ENCODE measurements at regions not wholly inside any gene's neighbourhood (a gene's known extent, or its start where the extent isn't known, plus 50 kb on each side); places are given as distances from the start of the nearest gene placed in this dataset.

DNA sequence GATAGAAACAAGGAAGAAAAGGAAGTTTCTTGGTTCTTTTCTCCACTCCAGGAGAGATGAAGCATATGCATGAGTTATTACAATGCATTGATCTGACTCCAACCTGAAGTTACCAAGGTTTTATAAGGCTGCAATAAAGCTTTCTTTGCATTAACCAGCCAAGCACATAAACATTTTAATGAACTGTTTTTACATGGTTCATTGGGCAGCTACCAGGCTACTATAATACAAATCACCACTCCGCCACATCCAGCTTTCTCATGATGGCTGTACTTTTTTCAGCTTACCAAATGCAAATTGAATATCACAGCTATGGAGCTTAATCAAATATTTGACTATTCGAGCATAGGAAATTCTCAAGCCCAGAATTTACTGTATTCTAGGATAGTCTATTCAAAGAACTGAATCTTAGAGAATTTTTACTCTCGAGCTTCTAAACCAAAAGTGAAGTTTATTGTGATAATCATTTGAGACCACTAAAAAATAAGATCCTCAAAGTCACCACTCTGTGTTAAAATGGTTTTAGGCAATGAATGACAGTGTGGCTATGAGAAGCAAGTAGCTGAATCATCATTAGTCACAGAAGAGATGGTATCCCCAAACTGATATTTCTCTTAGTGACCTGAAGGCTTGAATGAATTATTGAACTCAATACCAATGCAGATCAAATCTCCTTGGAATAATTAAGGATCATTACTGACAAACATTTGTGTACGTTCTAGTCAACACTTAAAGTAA, 58.6 kb upstream of the ZNF281 start:
- no TSS peak for BruUV-seq (replicated peaks)
- no peaks in the 10 kb centered on the region for H3K27me3 Mint-ChIP-seq (ENCODE audit: unreplicated experiment)
- DNase-seq, result no peak

DNA sequence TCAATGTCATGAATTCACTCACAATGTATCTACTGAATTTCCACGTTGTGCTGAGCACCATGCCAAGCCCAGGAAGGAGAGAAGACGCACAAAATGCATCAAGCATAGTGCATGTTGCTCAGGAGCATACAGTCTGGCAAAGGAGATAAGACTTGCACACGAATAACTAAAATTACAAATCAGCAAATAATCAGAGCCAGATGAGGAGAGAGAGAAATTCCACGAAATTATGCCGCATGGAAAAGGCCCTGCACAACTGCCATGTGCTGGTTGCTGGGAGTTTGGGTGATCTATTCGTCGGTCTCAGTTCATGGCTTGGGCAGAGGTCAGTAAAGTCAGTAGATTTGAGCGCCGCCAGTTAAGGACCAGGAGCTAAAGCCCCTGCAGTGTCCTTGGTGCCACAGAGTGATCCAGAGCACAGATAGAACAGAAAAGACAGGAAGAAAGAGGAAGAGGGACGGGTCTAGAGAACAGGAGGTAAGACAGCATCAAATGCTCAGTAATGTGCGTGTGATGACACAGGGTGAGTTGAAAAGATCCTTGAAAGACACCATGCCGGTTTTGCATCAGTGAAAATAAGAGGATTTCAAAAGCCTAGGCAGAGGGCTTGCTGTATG, 55.1 kb upstream of the ZNF281 start:
- no peak for DNase-seq
- Mint-ChIP-seq H3K36me3 (ENCODE audit: insufficient read depth, unreplicated experiment) (no peaks in the 10 kb centered on the region), H3K4me3 (ENCODE audit: low read depth, unreplicated experiment) (no peak overlapping the region), H3K4me1 (ENCODE audit: low read depth, unreplicated experiment) (no peaks in the 10 kb centered on the region), H3K27ac (ENCODE audit: unreplicated experiment) (no peak overlapping the region), H3K9me3 (ENCODE audit: low read depth, unreplicated experiment) (no peaks in the 10 kb centered on the region), H3K27me3 (ENCODE audit: unreplicated experiment) (no peaks in the 10 kb centered on the region)
- BruUV-seq (replicated peaks), result no TSS peak
- TF ChIP-seq, protein P1, sequence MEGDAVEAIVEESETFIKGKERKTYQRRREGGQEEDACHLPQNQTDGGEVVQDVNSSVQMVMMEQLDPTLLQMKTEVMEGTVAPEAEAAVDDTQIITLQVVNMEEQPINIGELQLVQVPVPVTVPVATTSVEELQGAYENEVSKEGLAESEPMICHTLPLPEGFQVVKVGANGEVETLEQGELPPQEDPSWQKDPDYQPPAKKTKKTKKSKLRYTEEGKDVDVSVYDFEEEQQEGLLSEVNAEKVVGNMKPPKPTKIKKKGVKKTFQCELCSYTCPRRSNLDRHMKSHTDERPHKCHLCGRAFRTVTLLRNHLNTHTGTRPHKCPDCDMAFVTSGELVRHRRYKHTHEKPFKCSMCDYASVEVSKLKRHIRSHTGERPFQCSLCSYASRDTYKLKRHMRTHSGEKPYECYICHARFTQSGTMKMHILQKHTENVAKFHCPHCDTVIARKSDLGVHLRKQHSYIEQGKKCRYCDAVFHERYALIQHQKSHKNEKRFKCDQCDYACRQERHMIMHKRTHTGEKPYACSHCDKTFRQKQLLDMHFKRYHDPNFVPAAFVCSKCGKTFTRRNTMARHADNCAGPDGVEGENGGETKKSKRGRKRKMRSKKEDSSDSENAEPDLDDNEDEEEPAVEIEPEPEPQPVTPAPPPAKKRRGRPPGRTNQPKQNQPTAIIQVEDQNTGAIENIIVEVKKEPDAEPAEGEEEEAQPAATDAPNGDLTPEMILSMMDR (IDR thresholded peaks at IDR 0.05; ENCODE audit: unreplicated experiment), result no peak
- CTCF ChIA-PET, result no interaction called here
- intact Hi-C loops (cut with micrococcal nuclease; ENCODE audit: unreplicated experiment), result no loop called here

More for the DNA sequence above, 58.6 kb upstream of the ZNF281 start:
- Mint-ChIP-seq H3K27ac (ENCODE audit: unreplicated experiment) (no peak overlapping the region), H3K4me3 (ENCODE audit: low read depth, unreplicated experiment) (no peak overlapping the region), H3K4me1 (ENCODE audit: low read depth, unreplicated experiment) (no peaks in the 10 kb centered on the region), H3K36me3 (ENCODE audit: insufficient read depth, unreplicated experiment) (no peaks in the 10 kb centered on the region), H3K9me3 (ENCODE audit: low read depth, unreplicated experiment) (no peaks in the 10 kb centered on the region)
- TF ChIP-seq, protein P1 (IDR thresholded peaks at IDR 0.05; ENCODE audit: unreplicated experiment), result no peak
- CTCF ChIA-PET, result no interaction called here
- intact Hi-C loops (cut with micrococcal nuclease; ENCODE audit: unreplicated experiment), result no loop called here

All from Calu3 (cell line).